Mesothelial cell of epicardium (in vitro differentiated cells): ENCODE measurements at regions not wholly inside any gene's neighbourhood (a gene's known extent, or its start where the extent isn't known, plus 50 kb on each side); places are given as distances from the start of the nearest gene placed in this dataset.

ENCODE experiments used
- DNase-seq, 2 experiments: peaks; one replicate each; pipeline ENCODE4 v3.0.0; 2021; ENCODE audit warnings: low spot score in 2 of 2; ENCODE audit not compliant: unreplicated experiment in 2 of 2
- H3K27ac Mint-ChIP-seq: 2 replicates; pipeline ENCODE4 v1.8.0; 2021; ENCODE audit warnings: mixed read lengths
- H3K27me3 Mint-ChIP-seq: 2 replicates; pipeline ENCODE4 v1.8.0; 2021; ENCODE audit warnings: low read depth, mixed read lengths
- H3K36me3 Mint-ChIP-seq: 2 replicates; pipeline ENCODE4 v1.8.0; 2021; ENCODE audit warnings: mixed read lengths
- H3K4me1 Mint-ChIP-seq: 2 replicates; pipeline ENCODE4 v1.8.0; 2021; ENCODE audit warnings: mixed read lengths
- H3K4me3 Mint-ChIP-seq: 2 replicates; pipeline ENCODE4 v1.8.0; 2021; ENCODE audit warnings: mild to moderate bottlenecking, moderate library complexity, mixed read lengths
- H3K9me3 Mint-ChIP-seq: 2 replicates; pipeline ENCODE4 v1.8.0; 2021; ENCODE audit warnings: mixed read lengths
- CTCF ChIP-seq: fragments of 200-600 bp; sonication (generic); IDR thresholded peaks from one replicate; pipeline ENCODE4 v1.5.0; 2021; ENCODE audit warnings: antibody characterized with exemption; ENCODE audit not compliant: unreplicated experiment

GRCh38 chr10:108208732-108209131, 1044.2 kb upstream of the SORCS1 start:
- Mint-ChIP-seq H3K27ac (no peak overlapping the region), H3K4me3 (no peak overlapping the region), H3K4me1 (no peaks in the 10 kb centered on the region), H3K36me3 (no peaks in the 10 kb centered on the region), H3K27me3 (peaks cover 2% of the 10 kb centered on the region), H3K9me3 (peaks cover 22% of the 10 kb centered on the region)
- no peak for DNase-seq
- no peak for TF ChIP-seq CTCF

- Mint-ChIP-seq H3K27me3 (no peaks in the 10 kb centered on the region), H3K9me3 (peaks cover 18% of the 10 kb centered on the region), H3K4me1 (no peaks in the 10 kb centered on the region), H3K4me3 (no peak overlapping the region), H3K27ac (no peak overlapping the region), H3K36me3 (no peaks in the 10 kb centered on the region)
- no peak for TF ChIP-seq CTCF
- DNase-seq: no peak
Observed at GRCh38 chr10:108208038-108208437, 1043.5 kb upstream of the SORCS1 start.

GRCh38 chr10:108204528-108205305, 1040.2 kb upstream of the SORCS1 start:
- DNase-seq: no peak
- no peak overlapping the region for H3K4me3 Mint-ChIP-seq
- no peaks in the 10 kb centered on the region for H3K4me1 Mint-ChIP-seq

GRCh38 chr10:108203905-108204527, 1039.5 kb upstream of the SORCS1 start:
- Mint-ChIP-seq H3K9me3 (no peaks in the 10 kb centered on the region), H3K27me3 (no peaks in the 10 kb centered on the region), H3K27ac (no peak overlapping the region), H3K36me3 (no peaks in the 10 kb centered on the region), H3K4me3 (no peak overlapping the region), H3K4me1 (peaks cover 2% of the 10 kb centered on the region)
- no peak for TF ChIP-seq CTCF
- no peak for DNase-seq

More at GRCh38 chr10:108204528-108205305, 1040.2 kb upstream of the SORCS1 start:
- TF ChIP-seq CTCF: peak; percentile 80
- H3K9me3 Mint-ChIP-seq: no peaks in the 10 kb centered on the region
- H3K36me3 Mint-ChIP-seq: no peaks in the 10 kb centered on the region
- H3K27ac Mint-ChIP-seq: no peak overlapping the region
- no peaks in the 10 kb centered on the region for H3K27me3 Mint-ChIP-seq

GRCh38 chr10:108187408-108188012, 1023.0 kb upstream of the SORCS1 start:
- H3K9me3 Mint-ChIP-seq: peaks cover 15% of the 10 kb centered on the region
- no peak for DNase-seq
- no peak overlapping the region for H3K27ac Mint-ChIP-seq
- H3K4me3 Mint-ChIP-seq: no peak overlapping the region
- TF ChIP-seq CTCF: no peak
- peaks cover 3% of the 10 kb centered on the region for H3K27me3 Mint-ChIP-seq
- H3K36me3 Mint-ChIP-seq: peaks cover 2% of the 10 kb centered on the region
- peaks cover 7% of the 10 kb centered on the region for H3K4me1 Mint-ChIP-seq
